ENCODE measurements at regions not wholly inside any gene's neighbourhood (a gene's known extent, or its start where the extent isn't known, plus 50 kb on each side); places are given as distances from the start of the nearest gene placed in this dataset.
"Not testable (repeated sequence)": the region's sequence is repeated elsewhere in the genome, so short reads cannot be mapped to it uniquely, and the experiment has no call there.

- H3K9ac ChIP-seq (ENCODE audit: low read length in 2 of 2); H3K9me3 ChIP-seq (ENCODE audit: control insufficient read depth in 2 of 2, low read length in 2 of 2); H3K36me3 ChIP-seq (ENCODE audit: control insufficient read depth in 2 of 2, insufficient read depth in 2 of 2, low read length in 2 of 2); H3K27me3 ChIP-seq (ENCODE audit: control insufficient read depth in 1 of 2, insufficient read depth in 2 of 2, low read length in 2 of 2); H3K4me3 ChIP-seq (ENCODE audit: low read length in 2 of 2); H3K27ac ChIP-seq (ENCODE audit: low read length); H3K4me1 ChIP-seq (ENCODE audit: control insufficient read depth, insufficient read depth, low read length): not testable (repeated sequence)
Observed at GRCh38 chr1:199498802-199499201, 528.7 kb upstream of the NR5A2 start.

DNA sequence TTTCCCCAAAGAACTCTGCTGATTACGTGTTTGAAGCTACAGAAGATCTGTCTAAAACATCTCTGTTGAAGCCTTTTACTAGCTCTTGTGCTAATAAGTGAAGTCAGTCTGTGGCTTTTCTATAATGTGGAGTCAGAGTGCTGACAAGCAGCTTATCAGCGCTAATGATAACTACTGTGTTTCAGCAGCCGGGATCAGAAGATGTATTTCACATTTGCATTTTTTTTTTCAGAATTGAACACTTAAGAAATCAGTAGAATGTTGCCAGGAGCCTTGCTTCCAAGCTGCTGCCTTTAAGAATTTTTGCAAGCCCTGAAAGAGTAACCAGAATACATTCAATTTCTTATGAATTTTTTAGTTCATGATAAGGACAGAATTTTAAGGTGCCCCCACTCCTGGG is 519.4 kb upstream of the NR5A2 start:
- Histone ChIP-seq H3K36me3 (ENCODE audit: control insufficient read depth in 2 of 2, insufficient read depth in 2 of 2, low read length in 2 of 2) (no peaks in the 10 kb centered on the region), H3K9ac (ENCODE audit: low read length in 2 of 2) (no peak overlapping the region), H3K4me1 (ENCODE audit: control insufficient read depth, insufficient read depth, low read length) (no peaks in the 10 kb centered on the region)

DNA sequence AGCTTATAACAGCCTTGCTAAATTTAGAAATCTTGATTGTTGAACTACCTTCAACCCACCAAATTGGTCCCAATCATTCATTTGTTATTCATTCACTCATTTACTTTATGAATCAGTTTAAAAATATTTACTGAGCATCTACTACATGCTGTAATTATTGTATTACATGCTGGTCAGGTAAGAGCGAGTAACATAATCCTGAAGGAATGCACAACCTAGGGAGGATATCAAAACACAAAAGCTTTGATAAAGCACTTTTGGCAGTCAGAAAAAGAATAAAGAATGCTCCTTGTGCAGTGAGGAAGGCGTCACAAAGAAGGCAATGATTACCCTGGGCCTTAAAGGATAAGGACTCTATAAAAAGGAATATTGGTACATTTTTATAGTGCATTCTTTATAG is 518.9 kb upstream of the NR5A2 start:
- Histone ChIP-seq H3K36me3 (ENCODE audit: control insufficient read depth in 2 of 2, insufficient read depth in 2 of 2, low read length in 2 of 2) (no peaks in the 10 kb centered on the region), H3K9ac (ENCODE audit: low read length in 2 of 2) (no peak overlapping the region), H3K27ac (ENCODE audit: low read length) (no peak overlapping the region), H3K9me3 (ENCODE audit: control insufficient read depth in 2 of 2, low read length in 2 of 2) (no peaks in the 10 kb centered on the region), H3K4me3 (ENCODE audit: low read length in 2 of 2) (no peak overlapping the region), H3K4me1 (ENCODE audit: control insufficient read depth, insufficient read depth, low read length) (no peaks in the 10 kb centered on the region), H3K27me3 (ENCODE audit: control insufficient read depth in 1 of 2, insufficient read depth in 2 of 2, low read length in 2 of 2) (no peaks in the 10 kb centered on the region)

More for the DNA sequence above, 519.4 kb upstream of the NR5A2 start:
- Histone ChIP-seq H3K9me3 (ENCODE audit: control insufficient read depth in 2 of 2, low read length in 2 of 2) (no peaks in the 10 kb centered on the region), H3K27me3 (ENCODE audit: control insufficient read depth in 1 of 2, insufficient read depth in 2 of 2, low read length in 2 of 2) (no peaks in the 10 kb centered on the region), H3K4me3 (ENCODE audit: low read length in 2 of 2) (no peak overlapping the region), H3K27ac (ENCODE audit: low read length) (no peak overlapping the region)

DNA sequence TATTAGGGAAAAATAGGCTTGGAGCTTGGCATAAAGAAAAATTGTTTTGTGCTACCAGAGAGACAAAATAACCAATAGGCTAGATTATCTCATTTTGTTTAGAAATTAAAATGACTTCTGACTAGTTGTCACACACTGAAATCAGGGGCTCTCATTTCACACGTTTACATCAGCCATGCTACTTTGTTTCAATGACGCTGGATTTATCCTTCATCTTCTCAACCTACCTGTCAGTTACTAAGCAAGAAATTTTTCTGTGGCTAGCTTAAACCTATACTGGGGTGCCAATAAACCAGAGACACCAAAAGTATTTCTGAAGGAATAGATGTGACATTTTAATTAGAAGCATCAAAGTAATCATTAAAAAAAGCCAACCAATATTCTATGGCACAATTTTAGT is 518.1 kb upstream of the NR5A2 start:
- no peak overlapping the region for H3K9ac ChIP-seq (ENCODE audit: low read length in 2 of 2)
- H3K4me3 ChIP-seq (ENCODE audit: low read length in 2 of 2), result no peak overlapping the region
- H3K27me3 ChIP-seq (ENCODE audit: control insufficient read depth in 1 of 2, insufficient read depth in 2 of 2, low read length in 2 of 2), result no peaks in the 10 kb centered on the region
- no peaks in the 10 kb centered on the region for H3K4me1 ChIP-seq (ENCODE audit: control insufficient read depth, insufficient read depth, low read length)
- H3K36me3 ChIP-seq (ENCODE audit: control insufficient read depth in 2 of 2, insufficient read depth in 2 of 2, low read length in 2 of 2), result no peaks in the 10 kb centered on the region
- no peaks in the 10 kb centered on the region for H3K9me3 ChIP-seq (ENCODE audit: control insufficient read depth in 2 of 2, low read length in 2 of 2)
- H3K27ac ChIP-seq (ENCODE audit: low read length), result no peak overlapping the region

DNA sequence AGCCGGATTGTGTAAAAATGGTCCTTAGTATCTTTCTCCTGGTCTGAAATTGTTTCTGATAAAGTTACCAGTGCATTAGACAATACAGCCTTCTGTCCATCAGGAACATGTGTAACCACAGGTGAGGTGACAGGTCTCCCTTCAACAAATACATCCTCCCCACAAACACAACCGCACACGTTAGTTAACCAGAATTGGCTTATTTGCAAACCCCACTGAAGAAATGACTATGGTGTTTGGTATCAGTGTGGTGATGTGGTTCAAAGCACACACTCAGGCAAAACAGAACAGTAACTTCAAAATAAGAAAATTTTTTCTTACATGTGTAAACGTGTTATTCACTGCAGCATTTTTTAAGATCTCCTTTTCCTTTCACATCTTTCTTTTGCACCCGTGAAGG is 517.2 kb upstream of the NR5A2 start:
- H3K4me3 ChIP-seq (ENCODE audit: low read length in 2 of 2), result no peak overlapping the region
- no peaks in the 10 kb centered on the region for H3K9me3 ChIP-seq (ENCODE audit: control insufficient read depth in 2 of 2, low read length in 2 of 2)
- H3K27ac ChIP-seq (ENCODE audit: low read length), result no peak overlapping the region
- no peaks in the 10 kb centered on the region for H3K4me1 ChIP-seq (ENCODE audit: control insufficient read depth, insufficient read depth, low read length)
- H3K27me3 ChIP-seq (ENCODE audit: control insufficient read depth in 1 of 2, insufficient read depth in 2 of 2, low read length in 2 of 2), result no peaks in the 10 kb centered on the region
- no peak overlapping the region for H3K9ac ChIP-seq (ENCODE audit: low read length in 2 of 2)
- H3K36me3 ChIP-seq (ENCODE audit: control insufficient read depth in 2 of 2, insufficient read depth in 2 of 2, low read length in 2 of 2), result no peaks in the 10 kb centered on the region

DNA sequence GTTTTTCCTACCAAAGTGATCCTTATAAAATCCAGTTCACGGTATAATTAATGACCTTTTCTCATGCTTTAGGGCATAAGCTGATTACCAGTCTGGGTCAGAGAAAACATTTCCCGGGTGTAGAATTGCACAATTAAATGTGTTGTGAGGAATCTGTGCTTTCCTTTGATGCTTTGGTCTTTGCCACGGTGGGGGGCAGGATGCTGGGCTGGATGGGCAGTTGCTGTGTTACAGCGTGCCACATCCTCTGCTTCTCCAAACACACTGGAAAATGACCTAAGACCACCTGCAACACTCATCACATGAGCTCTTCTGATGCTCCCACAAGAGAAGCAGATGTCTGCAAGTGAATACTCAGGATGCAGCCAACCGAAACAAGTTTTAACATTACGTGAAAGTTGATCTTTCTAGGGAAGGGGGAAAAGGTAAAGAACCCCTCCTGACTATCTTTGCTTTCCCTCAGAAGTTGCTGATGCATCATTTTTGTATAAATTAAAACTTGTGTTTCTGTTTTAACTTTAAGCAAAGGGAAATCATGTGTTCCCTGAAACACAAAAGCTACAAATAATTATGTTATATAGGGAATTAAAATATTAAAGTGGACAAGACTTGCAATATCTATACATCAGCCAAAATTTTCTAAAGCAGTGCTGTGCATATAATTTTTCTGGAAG is 515.3 kb upstream of the NR5A2 start:
- Histone ChIP-seq H3K27ac (ENCODE audit: low read length) (no peak overlapping the region), H3K9ac (ENCODE audit: low read length in 2 of 2) (no peak overlapping the region), H3K4me1 (ENCODE audit: control insufficient read depth, insufficient read depth, low read length) (no peaks in the 10 kb centered on the region), H3K4me3 (ENCODE audit: low read length in 2 of 2) (no peak overlapping the region), H3K27me3 (ENCODE audit: control insufficient read depth in 1 of 2, insufficient read depth in 2 of 2, low read length in 2 of 2) (no peaks in the 10 kb centered on the region), H3K9me3 (ENCODE audit: control insufficient read depth in 2 of 2, low read length in 2 of 2) (no peaks in the 10 kb centered on the region), H3K36me3 (ENCODE audit: control insufficient read depth in 2 of 2, insufficient read depth in 2 of 2, low read length in 2 of 2) (no peaks in the 10 kb centered on the region)

DNA sequence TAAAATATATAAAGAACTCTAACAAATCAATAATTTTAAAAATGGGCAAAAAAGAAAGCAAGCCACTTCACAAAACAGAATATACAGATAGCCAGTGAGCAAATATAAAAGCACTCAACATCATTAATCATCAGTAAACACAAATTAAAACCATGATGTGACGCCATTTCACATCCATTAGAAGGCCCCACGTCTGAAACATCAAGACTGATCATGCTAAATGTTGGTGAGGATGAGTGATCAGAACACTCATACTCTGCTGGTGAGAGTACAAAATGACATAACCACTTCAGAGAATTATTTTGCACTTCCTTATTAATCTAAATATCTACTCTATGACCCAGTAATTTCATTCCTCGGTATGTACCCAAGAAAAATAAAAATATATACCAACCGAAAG is 512.2 kb upstream of the NR5A2 start:
- H3K27me3 ChIP-seq (ENCODE audit: control insufficient read depth in 1 of 2, insufficient read depth in 2 of 2, low read length in 2 of 2), result no peaks in the 10 kb centered on the region
- H3K9ac ChIP-seq (ENCODE audit: low read length in 2 of 2), result no peak overlapping the region
- H3K36me3 ChIP-seq (ENCODE audit: control insufficient read depth in 2 of 2, insufficient read depth in 2 of 2, low read length in 2 of 2), result no peaks in the 10 kb centered on the region
- no peaks in the 10 kb centered on the region for H3K9me3 ChIP-seq (ENCODE audit: control insufficient read depth in 2 of 2, low read length in 2 of 2)
- H3K4me3 ChIP-seq (ENCODE audit: low read length in 2 of 2), result no peak overlapping the region
- H3K4me1 ChIP-seq (ENCODE audit: control insufficient read depth, insufficient read depth, low read length), result no peaks in the 10 kb centered on the region
- no peak overlapping the region for H3K27ac ChIP-seq (ENCODE audit: low read length)

DNA sequence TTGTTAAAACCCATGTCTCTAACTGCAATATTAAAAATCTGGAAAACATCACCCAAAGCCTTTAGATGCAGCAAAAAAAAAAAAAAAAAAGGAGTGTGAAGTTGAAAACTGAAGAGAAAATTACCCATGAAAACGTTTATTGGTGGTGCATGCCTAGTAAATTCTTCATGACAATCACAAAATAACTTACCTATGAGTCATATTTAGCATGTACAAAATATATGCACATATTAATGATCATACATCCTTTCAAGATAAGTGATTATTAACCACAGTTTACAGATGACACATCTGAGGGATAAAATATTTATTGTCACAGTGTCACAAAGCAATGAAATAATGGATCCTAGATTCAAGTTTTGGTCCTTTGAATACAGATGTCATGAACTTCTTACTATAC is 505.2 kb upstream of the NR5A2 start:
- H3K9me3 ChIP-seq (ENCODE audit: control insufficient read depth in 2 of 2, low read length in 2 of 2), result no peaks in the 10 kb centered on the region
- no peaks in the 10 kb centered on the region for H3K36me3 ChIP-seq (ENCODE audit: control insufficient read depth in 2 of 2, insufficient read depth in 2 of 2, low read length in 2 of 2)
- no peak overlapping the region for H3K27ac ChIP-seq (ENCODE audit: low read length)
- no peak overlapping the region for H3K4me3 ChIP-seq (ENCODE audit: low read length in 2 of 2)
- no peaks in the 10 kb centered on the region for H3K27me3 ChIP-seq (ENCODE audit: control insufficient read depth in 1 of 2, insufficient read depth in 2 of 2, low read length in 2 of 2)
- no peak overlapping the region for H3K9ac ChIP-seq (ENCODE audit: low read length in 2 of 2)
- H3K4me1 ChIP-seq (ENCODE audit: control insufficient read depth, insufficient read depth, low read length), result no peaks in the 10 kb centered on the region

DNA sequence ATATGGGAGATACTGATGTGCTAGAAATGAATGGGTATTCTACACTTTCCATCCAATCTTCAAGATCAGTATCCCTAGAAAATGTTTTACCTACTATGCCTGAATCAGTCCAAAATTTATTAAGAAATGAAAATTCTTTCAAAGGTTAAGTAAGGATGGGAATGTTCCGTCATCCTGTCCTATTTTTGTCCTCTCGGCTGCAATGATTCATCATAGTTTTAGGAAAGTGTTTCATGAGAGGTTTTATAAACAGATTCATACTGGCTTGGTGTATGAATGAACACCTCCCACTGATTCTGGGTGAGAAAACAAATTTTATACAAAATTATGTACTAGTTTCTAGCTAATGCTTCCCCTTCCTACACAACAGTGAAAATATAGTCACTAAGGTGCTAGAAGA is 504.6 kb upstream of the NR5A2 start:
- H3K27ac ChIP-seq (ENCODE audit: low read length), result no peak overlapping the region
- no peaks in the 10 kb centered on the region for H3K36me3 ChIP-seq (ENCODE audit: control insufficient read depth in 2 of 2, insufficient read depth in 2 of 2, low read length in 2 of 2)
- no peaks in the 10 kb centered on the region for H3K9me3 ChIP-seq (ENCODE audit: control insufficient read depth in 2 of 2, low read length in 2 of 2)
- no peaks in the 10 kb centered on the region for H3K4me1 ChIP-seq (ENCODE audit: control insufficient read depth, insufficient read depth, low read length)
- H3K27me3 ChIP-seq (ENCODE audit: control insufficient read depth in 1 of 2, insufficient read depth in 2 of 2, low read length in 2 of 2), result no peaks in the 10 kb centered on the region
- no peak overlapping the region for H3K4me3 ChIP-seq (ENCODE audit: low read length in 2 of 2)
- H3K9ac ChIP-seq (ENCODE audit: low read length in 2 of 2), result no peak overlapping the region

GRCh38 chr1:199529324-199529723 is 498.2 kb upstream of the NR5A2 start:
- Histone ChIP-seq H3K4me1 (ENCODE audit: control insufficient read depth, insufficient read depth, low read length) (no peaks in the 10 kb centered on the region), H3K9ac (ENCODE audit: low read length in 2 of 2) (no peak overlapping the region), H3K27me3 (ENCODE audit: control insufficient read depth in 1 of 2, insufficient read depth in 2 of 2, low read length in 2 of 2) (no peaks in the 10 kb centered on the region), H3K9me3 (ENCODE audit: control insufficient read depth in 2 of 2, low read length in 2 of 2) (peaks cover 0 to 2% of the 10 kb centered on the region in 2 donors), H3K4me3 (ENCODE audit: low read length in 2 of 2) (no peak overlapping the region), H3K27ac (ENCODE audit: low read length) (no peak overlapping the region), H3K36me3 (ENCODE audit: control insufficient read depth in 2 of 2, insufficient read depth in 2 of 2, low read length in 2 of 2) (no peaks in the 10 kb centered on the region)

GRCh38 chr1:199533361-199533760 is 494.1 kb upstream of the NR5A2 start:
- not testable (repeated sequence) for H3K4me1 ChIP-seq (ENCODE audit: control insufficient read depth, insufficient read depth, low read length); H3K9ac ChIP-seq (ENCODE audit: low read length in 2 of 2); H3K27ac ChIP-seq (ENCODE audit: low read length)

More at GRCh38 chr1:199533361-199533760, 494.1 kb upstream of the NR5A2 start:
- H3K27me3 ChIP-seq (ENCODE audit: control insufficient read depth in 1 of 2, insufficient read depth in 2 of 2, low read length in 2 of 2); H3K36me3 ChIP-seq (ENCODE audit: control insufficient read depth in 2 of 2, insufficient read depth in 2 of 2, low read length in 2 of 2); H3K4me3 ChIP-seq (ENCODE audit: low read length in 2 of 2); H3K9me3 ChIP-seq (ENCODE audit: control insufficient read depth in 2 of 2, low read length in 2 of 2): not testable (repeated sequence)

Measured in stomach smooth muscle (tissue), 2 donors.